ENCODE measurements at regions not wholly inside any gene's neighbourhood (a gene's known extent, or its start where the extent isn't known, plus 50 kb on each side); places are given as distances from the start of the nearest gene placed in this dataset.

GRCh38 chr16:54812229-54812628, 118.4 kb upstream of the IRX5 start:
- peak; percentile 9 for DNase-seq (ENCODE audit: low spot score)

- no peak for DNase-seq (ENCODE audit: low spot score)
Observed at GRCh38 chr16:54808890-54809289, 121.8 kb upstream of the IRX5 start.

GRCh38 chr16:54806881-54807360, 123.7 kb upstream of the IRX5 start:
- DNase-seq (ENCODE audit: low spot score): no peak

- DNase-seq (ENCODE audit: low spot score): no peak
Observed at GRCh38 chr16:54806378-54806777, 124.3 kb upstream of the IRX5 start.

GRCh38 chr16:54805648-54806047, 125.0 kb upstream of the IRX5 start:
- no peak for DNase-seq (ENCODE audit: low spot score)

GRCh38 chr16:54801057-54801844, 129.4 kb upstream of the IRX5 start:
- no peak for DNase-seq (ENCODE audit: low spot score)

- no peak for DNase-seq (ENCODE audit: low spot score)
Observed at GRCh38 chr16:54798267-54798666, 132.4 kb upstream of the IRX5 start.

GRCh38 chr16:54796211-54796610, 134.5 kb upstream of the IRX5 start:
- no peak for DNase-seq (ENCODE audit: low spot score)

GRCh38 chr16:54792811-54793210, 137.9 kb upstream of the IRX5 start:
- DNase-seq (ENCODE audit: low spot score): no peak

GRCh38 chr16:54787045-54787444, 143.6 kb upstream of the IRX5 start:
- no peak for DNase-seq (ENCODE audit: low spot score)

GRCh38 chr16:54783980-54784379, 146.7 kb upstream of the IRX5 start:
- DNase-seq (ENCODE audit: low spot score): no peak

GRCh38 chr16:54783226-54783625, 147.4 kb upstream of the IRX5 start:
- DNase-seq (ENCODE audit: low spot score): no peak

GRCh38 chr16:54780266-54780665, 150.4 kb upstream of the IRX5 start:
- DNase-seq (ENCODE audit: low spot score): no peak

- DNase-seq (ENCODE audit: low spot score): no peak
Observed at GRCh38 chr16:54779549-54779948, 151.1 kb upstream of the IRX5 start.

GRCh38 chr16:54774768-54775167, 155.9 kb upstream of the IRX5 start:
- no peak for DNase-seq (ENCODE audit: low spot score)

GRCh38 chr16:54772400-54772799, 158.3 kb upstream of the IRX5 start:
- DNase-seq (ENCODE audit: low spot score): no peak

- DNase-seq (ENCODE audit: low spot score): no peak
Observed at GRCh38 chr16:54766355-54766754, 164.3 kb upstream of the IRX5 start.

- DNase-seq (ENCODE audit: low spot score): no peak
Observed at GRCh38 chr16:54750249-54750648, 180.4 kb upstream of the IRX5 start.

- no peak for DNase-seq (ENCODE audit: low spot score)
Observed at GRCh38 chr16:54748611-54749190, 182.0 kb upstream of the IRX5 start.

- DNase-seq (ENCODE audit: low spot score): no peak
Observed at GRCh38 chr16:54746596-54746995, 184.1 kb upstream of the IRX5 start.

GRCh38 chr16:54744998-54745397, 185.7 kb upstream of the IRX5 start:
- DNase-seq (ENCODE audit: low spot score): no peak

- no peak for DNase-seq (ENCODE audit: low spot score)
Observed at GRCh38 chr16:54742436-54742835, 188.2 kb upstream of the IRX5 start.

- DNase-seq (ENCODE audit: low spot score): no peak
Observed at GRCh38 chr16:54739381-54739780, 191.3 kb upstream of the IRX5 start.
